ENCODE measurements at regions not wholly inside any gene's neighbourhood (a gene's known extent, or its start where the extent isn't known, plus 50 kb on each side); places are given as distances from the start of the nearest gene placed in this dataset.

GRCh38 chr10:128711806-128712205 is 585.6 kb upstream of the MKI67 start:
- no peak for TF ChIP-seq CTCF (IDR thresholded peaks at IDR 0.05; ENCODE audit: low read depth, low read length, missing control alignments)
- no peak for DNase-seq (ENCODE audit: extremely low read depth, low read depth)
- no peak overlapping the region for H3K4me3 ChIP-seq (replicated peaks; ENCODE audit: low read depth, low read length)

- DNase-seq (ENCODE audit: extremely low read depth, low read depth) = no peak
- TF ChIP-seq CTCF (IDR thresholded peaks at IDR 0.05; ENCODE audit: low read depth, low read length, missing control alignments) = no peak
- no peak overlapping the region for H3K4me3 ChIP-seq (replicated peaks; ENCODE audit: low read depth, low read length)
These were observed 586.6 kb upstream of the MKI67 start for GRCh38 chr10:128712661-128713400.

- DNase-seq (ENCODE audit: extremely low read depth, low read depth) = no peak
- H3K4me3 ChIP-seq (replicated peaks; ENCODE audit: low read depth, low read length) = no peak overlapping the region
- no peak for TF ChIP-seq CTCF (IDR thresholded peaks at IDR 0.05; ENCODE audit: low read depth, low read length, missing control alignments)
These were observed 587.2 kb upstream of the MKI67 start for GRCh38 chr10:128713471-128713870.

- DNase-seq (ENCODE audit: extremely low read depth, low read depth) = no peak
- H3K4me3 ChIP-seq (replicated peaks; ENCODE audit: low read depth, low read length) = no peak overlapping the region
- no peak for TF ChIP-seq CTCF (IDR thresholded peaks at IDR 0.05; ENCODE audit: low read depth, low read length, missing control alignments)
These were observed 587.8 kb upstream of the MKI67 start for GRCh38 chr10:128713874-128714570.

GRCh38 chr10:128714644-128715415 is 588.6 kb upstream of the MKI67 start:
- DNase-seq (ENCODE audit: extremely low read depth, low read depth) = no peak
- H3K4me3 ChIP-seq (replicated peaks; ENCODE audit: low read depth, low read length) = no peak overlapping the region
- no peak for TF ChIP-seq CTCF (IDR thresholded peaks at IDR 0.05; ENCODE audit: low read depth, low read length, missing control alignments)

- no peak overlapping the region for H3K4me3 ChIP-seq (replicated peaks; ENCODE audit: low read depth, low read length)
These were observed 590.0 kb upstream of the MKI67 start for GRCh38 chr10:128716181-128716580.

More at GRCh38 chr10:128716181-128716580, 590.0 kb upstream of the MKI67 start:
- no peak for TF ChIP-seq CTCF (IDR thresholded peaks at IDR 0.05; ENCODE audit: low read depth, low read length, missing control alignments)
- DNase-seq (ENCODE audit: extremely low read depth, low read depth) = no peak

All from HFF-Myc (cell line).